C4-2B (cell line): ENCODE measurements at regions not wholly inside any gene's neighbourhood (a gene's known extent, or its start where the extent isn't known, plus 50 kb on each side); places are given as distances from the start of the nearest gene placed in this dataset.

Experiments used
- ZFX ChIP-seq: fragments of 450-650 bp; IDR thresholded peaks from 2 replicates; pipeline ENCODE4 v1.6.1; 2017
- TF ChIP-seq, protein P1 (sequence below): fragments of 450-650 bp; conservative IDR thresholded peaks from 2 replicates; pipeline ENCODE4 v1.5.1; 2017; ENCODE audit warnings: mild to moderate bottlenecking

DNA sequence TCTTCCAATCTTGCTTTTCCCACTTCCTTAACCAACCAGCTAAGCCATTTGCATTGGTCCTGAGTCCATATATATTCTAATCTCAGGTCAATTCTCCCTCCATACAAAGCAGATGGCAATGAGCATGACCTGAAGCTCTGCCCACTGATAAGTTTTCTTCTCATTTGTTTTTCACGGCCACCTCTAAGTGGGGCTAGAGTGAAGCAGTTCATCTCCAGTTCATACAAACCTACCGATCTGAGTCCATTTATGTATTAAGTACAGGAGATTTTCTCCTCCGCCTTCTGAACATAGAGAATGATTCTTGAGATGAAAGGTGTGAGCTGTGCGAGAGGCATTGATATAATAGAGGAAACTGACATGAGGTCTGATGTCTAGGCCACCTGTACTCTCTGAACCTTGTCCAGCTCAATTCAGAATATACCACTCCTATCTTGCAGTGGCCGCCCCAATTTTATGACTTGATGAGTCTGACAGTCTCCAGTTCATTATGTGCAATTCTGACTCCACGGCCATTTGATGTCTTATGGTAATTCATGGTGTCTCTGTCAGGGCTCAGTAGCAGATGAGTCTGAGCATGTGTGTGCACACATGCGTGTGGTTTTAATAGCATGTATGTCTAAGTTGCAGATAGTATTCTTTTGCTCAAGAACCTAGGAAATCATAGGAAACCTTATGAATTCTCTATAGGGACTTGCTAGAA is 329.8 kb downstream of the PMP22 start:
- TF ChIP-seq, protein P1, sequence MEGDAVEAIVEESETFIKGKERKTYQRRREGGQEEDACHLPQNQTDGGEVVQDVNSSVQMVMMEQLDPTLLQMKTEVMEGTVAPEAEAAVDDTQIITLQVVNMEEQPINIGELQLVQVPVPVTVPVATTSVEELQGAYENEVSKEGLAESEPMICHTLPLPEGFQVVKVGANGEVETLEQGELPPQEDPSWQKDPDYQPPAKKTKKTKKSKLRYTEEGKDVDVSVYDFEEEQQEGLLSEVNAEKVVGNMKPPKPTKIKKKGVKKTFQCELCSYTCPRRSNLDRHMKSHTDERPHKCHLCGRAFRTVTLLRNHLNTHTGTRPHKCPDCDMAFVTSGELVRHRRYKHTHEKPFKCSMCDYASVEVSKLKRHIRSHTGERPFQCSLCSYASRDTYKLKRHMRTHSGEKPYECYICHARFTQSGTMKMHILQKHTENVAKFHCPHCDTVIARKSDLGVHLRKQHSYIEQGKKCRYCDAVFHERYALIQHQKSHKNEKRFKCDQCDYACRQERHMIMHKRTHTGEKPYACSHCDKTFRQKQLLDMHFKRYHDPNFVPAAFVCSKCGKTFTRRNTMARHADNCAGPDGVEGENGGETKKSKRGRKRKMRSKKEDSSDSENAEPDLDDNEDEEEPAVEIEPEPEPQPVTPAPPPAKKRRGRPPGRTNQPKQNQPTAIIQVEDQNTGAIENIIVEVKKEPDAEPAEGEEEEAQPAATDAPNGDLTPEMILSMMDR: no peak
- no peak for TF ChIP-seq ZFX
